Fibroblast of lung (primary cell): ENCODE measurements at regions not wholly inside any gene's neighbourhood (a gene's known extent, or its start where the extent isn't known, plus 50 kb on each side); places are given as distances from the start of the nearest gene placed in this dataset.

Source experiments
- CTCF ChIP-seq, 2 donors: IDR thresholded peaks in 1 of 2; conservative IDR thresholded peaks in 1 of 2; 1 replicate in 1 of 2; 2 replicates in 1 of 2; pipeline ENCODE4 v1.5.1; 2011 to 2012; ENCODE audit warnings: low read length in 2 of 2, control low read depth in 1 of 2, inconsistent platforms in 1 of 2, low read depth in 1 of 2, mild to moderate bottlenecking in 1 of 2
- EZH2 ChIP-seq: IDR thresholded peaks from 2 replicates; pipeline ENCODE4 v1.5.1; 2012; ENCODE audit warnings: low read length, control low read depth, mild to moderate bottlenecking; ENCODE audit errors: missing control alignments

GRCh38 chr5:173438951-173439350 is 110.7 kb upstream of the STC2 start:
- TF ChIP-seq EZH2 = no peak
- no peak for TF ChIP-seq CTCF (conservative IDR thresholded peaks at IDR 0.05 in 1 of 2, IDR thresholded peaks at IDR 0.05 in 1 of 2; ENCODE audit: low read depth in 1 of 2, low read length in 2 of 2)
